ENCODE measurements at regions not wholly inside any gene's neighbourhood (a gene's known extent, or its start where the extent isn't known, plus 50 kb on each side); places are given as distances from the start of the nearest gene placed in this dataset.

DNA sequence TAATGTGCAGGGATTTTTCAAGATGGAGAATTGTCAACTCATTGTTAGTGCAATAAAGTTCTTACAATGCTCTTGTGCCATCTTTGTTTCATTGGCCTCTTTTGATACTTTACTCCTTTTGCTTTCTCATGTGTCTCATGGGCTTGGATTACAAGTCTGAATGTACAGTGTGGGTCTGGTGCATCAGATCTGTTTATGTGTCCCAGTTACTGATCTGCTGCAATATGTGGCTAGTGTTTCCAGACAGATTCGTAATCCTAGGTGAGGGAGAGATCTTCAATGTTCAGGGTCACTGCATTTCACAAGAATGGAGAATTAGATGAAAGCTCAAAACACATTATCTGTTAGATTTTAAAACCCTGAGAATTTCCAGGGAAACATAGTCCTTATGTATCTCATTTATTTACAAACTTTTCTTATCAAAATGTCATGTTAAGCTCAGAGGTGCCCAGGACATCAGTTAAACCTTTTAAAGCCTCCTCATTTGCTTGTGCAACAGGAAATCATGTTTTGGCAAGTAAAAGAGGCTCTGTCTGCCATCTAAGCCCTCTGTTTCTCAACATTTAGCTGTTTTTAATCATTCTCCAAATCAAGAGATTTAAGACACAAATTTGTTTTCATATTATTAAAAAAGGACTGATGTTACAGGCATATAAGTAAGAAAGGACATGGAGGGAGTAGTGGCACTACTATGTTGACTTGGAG is 108.1 kb downstream of the NUP35 start:
- no peaks in the 10 kb centered on the region for H3K36me3 ChIP-seq (ENCODE audit: control insufficient read depth in 1 of 2, insufficient read depth in 2 of 2, low read length in 2 of 2)
- ChIA-PET POLR2A (no interaction called here), RAD21 (ENCODE audit: low non-redundant PET in 1 of 2, low total read pairs in 2 of 2, uncharacterized antibody in 2 of 2, unreplicated experiment in 2 of 2) (no interaction called here), CTCF (no interaction called here)
- ATAC-seq: no peak
- no peak overlapping the region for H3K9ac ChIP-seq (ENCODE audit: low read length)
- no peaks in the 10 kb centered on the region for H3K27me3 ChIP-seq (ENCODE audit: insufficient read depth, low read length)
- no peak overlapping the region for H3K4me3 ChIP-seq (replicated peaks in 1 of 2; ENCODE audit: low read depth in 1 of 2, low read length in 2 of 2)
- intact Hi-C loops (cut with micrococcal nuclease): no loop called here
- no peak overlapping the region for H3K27ac ChIP-seq (ENCODE audit: low read depth, low read length)
- H2AFZ ChIP-seq (ENCODE audit: low read depth, low read length, poor library complexity, severe bottlenecking): no peak overlapping the region
- no peak overlapping the region for H3K4me2 ChIP-seq (ENCODE audit: low read length)
- H4K20me1 ChIP-seq (ENCODE audit: insufficient read depth): no peaks in the 10 kb centered on the region
- H3K9me2 ChIP-seq (ENCODE audit: insufficient read depth): no peaks in the 10 kb centered on the region
- DNase-seq (ENCODE audit: low read depth, low spot score): no peak
- no peaks in the 10 kb centered on the region for H3K4me1 ChIP-seq (ENCODE audit: control insufficient read depth in 1 of 2, insufficient read depth in 2 of 2, low read length in 2 of 2)
- no TSS peak for BruUV-seq (replicated peaks)
- no peaks in the 10 kb centered on the region for H3K79me2 ChIP-seq (ENCODE audit: insufficient read depth, low read length)
- no peaks in the 10 kb centered on the region for H3K9me3 ChIP-seq (ENCODE audit: control insufficient read depth in 1 of 2, insufficient read depth in 1 of 2, low read depth in 1 of 2, low read length in 2 of 2)
- TF ChIP-seq FOSL1 (IDR thresholded peaks at IDR 0.05; ENCODE audit: low read depth) (no peak), ZNF274 (IDR thresholded peaks at IDR 0.05; ENCODE audit: low read depth, low read length) (no peak), ELF1 (IDR thresholded peaks at IDR 0.05; ENCODE audit: borderline replicate concordance, low read depth) (no peak), TCF7L2 (IDR thresholded peaks at IDR 0.05; ENCODE audit: borderline replicate concordance, extremely low read depth, insufficient read depth, insufficient read length) (no peak), POLR2AphosphoS5 (IDR thresholded peaks at IDR 0.05; ENCODE audit: low read depth, low read length) (no peak), SP1 (IDR thresholded peaks at IDR 0.05; ENCODE audit: low read depth) (no peak), JUND (IDR thresholded peaks at IDR 0.05) (no peak), CBX3 (IDR thresholded peaks at IDR 0.05; ENCODE audit: low read depth) (no peak), RAD21 (IDR thresholded peaks at IDR 0.05; ENCODE audit: low read depth) (no peak), CTCF (IDR thresholded peaks at IDR 0.05 in 2 of 3, conservative IDR thresholded peaks at IDR 0.05 in 1 of 3; ENCODE audit: borderline replicate concordance in 1 of 3, insufficient read depth in 1 of 3, low read depth in 2 of 3, low read length in 2 of 3) (no peak), POLR2A (IDR thresholded peaks at IDR 0.05; ENCODE audit: borderline replicate concordance, extremely low read depth, insufficient read depth, insufficient read length) (no peak), SRF (IDR thresholded peaks at IDR 0.05; ENCODE audit: low read depth) (no peak), CEBPB (IDR thresholded peaks at IDR 0.05; ENCODE audit: low read depth) (no peak), EZH2phosphoT487 (IDR thresholded peaks at IDR 0.05; ENCODE audit: borderline replicate concordance) (no peak), EZH2 (IDR thresholded peaks at IDR 0.05) (no peak), REST (IDR thresholded peaks at IDR 0.05; ENCODE audit: low read depth) (no peak), YY1 (IDR thresholded peaks at IDR 0.05; ENCODE audit: extremely low read depth, insufficient replicate concordance, low read depth, low read length) (no peak)
- TF ChIP-seq, protein P1, sequence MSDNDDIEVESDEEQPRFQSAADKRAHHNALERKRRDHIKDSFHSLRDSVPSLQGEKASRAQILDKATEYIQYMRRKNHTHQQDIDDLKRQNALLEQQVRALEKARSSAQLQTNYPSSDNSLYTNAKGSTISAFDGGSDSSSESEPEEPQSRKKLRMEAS (IDR thresholded peaks at IDR 0.05): no peak
- TF ChIP-seq, protein P2, sequence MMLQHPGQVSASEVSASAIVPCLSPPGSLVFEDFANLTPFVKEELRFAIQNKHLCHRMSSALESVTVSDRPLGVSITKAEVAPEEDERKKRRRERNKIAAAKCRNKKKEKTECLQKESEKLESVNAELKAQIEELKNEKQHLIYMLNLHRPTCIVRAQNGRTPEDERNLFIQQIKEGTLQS (IDR thresholded peaks at IDR 0.05): no peak
- TF ChIP-seq, protein P3, sequence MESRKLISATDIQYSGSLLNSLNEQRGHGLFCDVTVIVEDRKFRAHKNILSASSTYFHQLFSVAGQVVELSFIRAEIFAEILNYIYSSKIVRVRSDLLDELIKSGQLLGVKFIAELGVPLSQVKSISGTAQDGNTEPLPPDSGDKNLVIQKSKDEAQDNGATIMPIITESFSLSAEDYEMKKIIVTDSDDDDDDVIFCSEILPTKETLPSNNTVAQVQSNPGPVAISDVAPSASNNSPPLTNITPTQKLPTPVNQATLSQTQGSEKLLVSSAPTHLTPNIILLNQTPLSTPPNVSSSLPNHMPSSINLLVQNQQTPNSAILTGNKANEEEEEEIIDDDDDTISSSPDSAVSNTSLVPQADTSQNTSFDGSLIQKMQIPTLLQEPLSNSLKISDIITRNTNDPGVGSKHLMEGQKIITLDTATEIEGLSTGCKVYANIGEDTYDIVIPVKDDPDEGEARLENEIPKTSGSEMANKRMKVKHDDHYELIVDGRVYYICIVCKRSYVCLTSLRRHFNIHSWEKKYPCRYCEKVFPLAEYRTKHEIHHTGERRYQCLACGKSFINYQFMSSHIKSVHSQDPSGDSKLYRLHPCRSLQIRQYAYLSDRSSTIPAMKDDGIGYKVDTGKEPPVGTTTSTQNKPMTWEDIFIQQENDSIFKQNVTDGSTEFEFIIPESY (IDR thresholded peaks at IDR 0.05; ENCODE audit: extremely low read depth, insufficient replicate concordance, low read length): no peak
